WTC11 (cell line): ENCODE measurements at regions not wholly inside any gene's neighbourhood (a gene's known extent, or its start where the extent isn't known, plus 50 kb on each side); places are given as distances from the start of the nearest gene placed in this dataset.

ENCODE experiments used
- ATAC-seq: fragments of 200-7000 bp; cut with Tn5 transposase; 2 replicates; pipeline ENCODE4 v1.10.0; 2021; ENCODE audit warnings: mild to moderate bottlenecking, moderate library complexity
- CTCF ChIA-PET: fragments of 300-600 bp; sonication (Branson Sonifier 250); formaldehyde crosslinking; loops from one replicate; lab custom pipeline; 2021; ENCODE audit warnings: antibody characterized with exemption; lab: Charles Lee
- POLR2A ChIA-PET: fragments of 350-600 bp; sonication (Branson Sonifier 250); formaldehyde crosslinking; loops from one replicate; lab custom pipeline; 2021; ENCODE audit warnings: antibody characterized with exemption; lab: Charles Lee
- DNase-seq: peaks from one replicate; pipeline ENCODE4 v3.0.0; 2021; ENCODE audit warnings: low spot score
- H3K27ac Mint-ChIP-seq: 2 replicates; pipeline ENCODE4 v1.8.0; 2021; ENCODE audit warnings: mixed read lengths
- H3K27me3 Mint-ChIP-seq: 2 replicates; pipeline ENCODE4 v1.8.0; 2021; ENCODE audit warnings: low read depth, mild to moderate bottlenecking, moderate library complexity, mixed read lengths
- H3K36me3 Mint-ChIP-seq: 2 replicates; pipeline ENCODE4 v1.8.0; 2021; ENCODE audit warnings: mixed read lengths
- H3K4me1 Mint-ChIP-seq: 2 replicates; pipeline ENCODE4 v1.8.0; 2022; ENCODE audit warnings: mixed read lengths
- H3K4me3 Mint-ChIP-seq: 2 replicates; pipeline ENCODE4 v1.8.0; 2021; ENCODE audit warnings: mild to moderate bottlenecking, moderate library complexity, mixed read lengths
- H3K9me3 Mint-ChIP-seq: 2 replicates; pipeline ENCODE4 v1.8.0; 2021; ENCODE audit warnings: mixed read lengths
- CREB1 ChIP-seq: sonication (generic); formaldehyde crosslinking; IDR thresholded peaks from 2 replicates; pipeline ENCODE4 v1.8.0; 2023; ENCODE audit warnings: mild to moderate bottlenecking, missing genetic modification reagents
- CREM ChIP-seq: sonication (generic); formaldehyde crosslinking; IDR thresholded peaks from 2 replicates; pipeline ENCODE4 v1.8.1; 2022; ENCODE audit warnings: mild to moderate bottlenecking, missing genetic modification reagents, moderate library complexity
- ELF4 ChIP-seq: sonication (generic); formaldehyde crosslinking; IDR thresholded peaks from 2 replicates; pipeline ENCODE4 v1.8.1; 2022; ENCODE audit warnings: low read depth, mild to moderate bottlenecking, moderate library complexity, missing genetic modification reagents
- FOXJ3 ChIP-seq: sonication (generic); formaldehyde crosslinking; IDR thresholded peaks from 2 replicates; pipeline ENCODE4 v1.9.0; 2021; ENCODE audit warnings: missing genetic modification reagents, mild to moderate bottlenecking, borderline replicate concordance
- NFATC4 ChIP-seq: fragments of 250-450 bp; sonication (Bioruptor Pico); IDR thresholded peaks from 2 replicates; pipeline ENCODE4 v1.9.0; 2021; ENCODE audit warnings: mild to moderate bottlenecking
- NR1H2 ChIP-seq: sonication (generic); formaldehyde crosslinking; IDR thresholded peaks from 2 replicates; pipeline ENCODE4 v1.9.0; 2021; ENCODE audit warnings: mild to moderate bottlenecking, moderate library complexity, missing genetic modification reagents
- NR3C1 ChIP-seq: sonication (generic); formaldehyde crosslinking; conservative IDR thresholded peaks from 2 replicates; pipeline ENCODE4 v1.8.1; 2023; ENCODE audit warnings: low read depth, mild to moderate bottlenecking, missing genetic modification reagents
- SMAD3 ChIP-seq: sonication (generic); formaldehyde crosslinking; IDR thresholded peaks from 2 replicates; pipeline ENCODE4 v1.8.0; 2022; ENCODE audit warnings: missing genetic modification reagents, mild to moderate bottlenecking, borderline replicate concordance
- SMAD4 ChIP-seq: sonication (generic); formaldehyde crosslinking; IDR thresholded peaks from 2 replicates; pipeline ENCODE4 v1.8.0; 2022; ENCODE audit warnings: mild to moderate bottlenecking, missing genetic modification reagents
- TEAD1 ChIP-seq: sonication (generic); formaldehyde crosslinking; IDR thresholded peaks from 2 replicates; pipeline ENCODE4 v1.8.0; 2022; ENCODE audit warnings: mild to moderate bottlenecking, missing genetic modification reagents
- ZNF416 ChIP-seq: fragments of 250-450 bp; sonication (Bioruptor Pico); IDR thresholded peaks from 2 replicates; pipeline ENCODE4 v1.9.0; 2021; ENCODE audit warnings: mild to moderate bottlenecking, inconsistent platforms
- TF ChIP-seq, protein P1 (sequence below): fragments of 250-450 bp; sonication (Bioruptor Pico); IDR thresholded peaks from 2 replicates; pipeline ENCODE4 v1.9.0; 2021; ENCODE audit warnings: mild to moderate bottlenecking, borderline replicate concordance
- TF ChIP-seq, protein P2 (sequence below): sonication (generic); formaldehyde crosslinking; IDR thresholded peaks from 2 replicates; pipeline ENCODE4 v1.8.1; 2023; ENCODE audit warnings: mild to moderate bottlenecking, missing genetic modification reagents
- TF ChIP-seq, protein P3 (sequence below): sonication (generic); formaldehyde crosslinking; IDR thresholded peaks from 2 replicates; pipeline ENCODE4 v1.8.1; 2022; ENCODE audit warnings: mild to moderate bottlenecking, missing genetic modification reagents, moderate library complexity, borderline replicate concordance
- TF ChIP-seq, protein P4 (sequence below): fragments of 250-450 bp; sonication (Bioruptor Pico); IDR thresholded peaks from 2 replicates; pipeline ENCODE4 v1.9.0; 2021; ENCODE audit warnings: mild to moderate bottlenecking
- TF ChIP-seq, protein P5 (sequence below): sonication (generic); formaldehyde crosslinking; IDR thresholded peaks from 2 replicates; pipeline ENCODE4 v1.8.1; 2022; ENCODE audit warnings: missing genetic modification reagents, borderline replicate concordance
- TF ChIP-seq, protein P6 (sequence below): sonication (generic); formaldehyde crosslinking; IDR thresholded peaks from 2 replicates; pipeline ENCODE4 v1.8.0; 2022; ENCODE audit warnings: mild to moderate bottlenecking, missing genetic modification reagents
- TF ChIP-seq, protein P7 (sequence below): fragments of 250-450 bp; sonication (Bioruptor Pico); IDR thresholded peaks from 2 replicates; pipeline ENCODE4 v1.9.0; 2021; ENCODE audit warnings: mild to moderate bottlenecking
- TF ChIP-seq, protein P8 (sequence below): fragments of 250-450 bp; sonication (Bioruptor Pico); IDR thresholded peaks from 2 replicates; pipeline ENCODE4 v2.1.2; 2022; ENCODE audit warnings: mild to moderate bottlenecking, moderate library complexity

DNA sequence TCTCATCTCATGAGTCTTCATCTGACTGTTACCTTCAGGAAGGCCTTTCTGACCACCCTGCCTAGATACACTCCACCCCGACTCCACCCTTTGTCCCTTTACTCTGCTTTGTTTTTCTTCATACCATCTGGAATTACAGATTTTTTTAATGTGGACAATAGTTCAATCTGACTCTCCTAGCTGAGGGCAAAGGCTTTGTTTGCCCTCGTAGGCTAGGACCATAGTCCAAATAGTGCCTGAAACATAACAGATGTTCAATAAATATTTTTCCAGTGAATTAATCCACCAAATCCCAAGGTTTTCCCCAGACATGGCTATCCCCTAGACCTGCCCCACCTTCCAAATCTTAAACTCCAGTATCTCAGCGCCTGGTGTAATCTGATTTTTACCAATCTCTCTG, 176.5 kb upstream of the GJB5 start (continued):
- TF ChIP-seq, protein P1, sequence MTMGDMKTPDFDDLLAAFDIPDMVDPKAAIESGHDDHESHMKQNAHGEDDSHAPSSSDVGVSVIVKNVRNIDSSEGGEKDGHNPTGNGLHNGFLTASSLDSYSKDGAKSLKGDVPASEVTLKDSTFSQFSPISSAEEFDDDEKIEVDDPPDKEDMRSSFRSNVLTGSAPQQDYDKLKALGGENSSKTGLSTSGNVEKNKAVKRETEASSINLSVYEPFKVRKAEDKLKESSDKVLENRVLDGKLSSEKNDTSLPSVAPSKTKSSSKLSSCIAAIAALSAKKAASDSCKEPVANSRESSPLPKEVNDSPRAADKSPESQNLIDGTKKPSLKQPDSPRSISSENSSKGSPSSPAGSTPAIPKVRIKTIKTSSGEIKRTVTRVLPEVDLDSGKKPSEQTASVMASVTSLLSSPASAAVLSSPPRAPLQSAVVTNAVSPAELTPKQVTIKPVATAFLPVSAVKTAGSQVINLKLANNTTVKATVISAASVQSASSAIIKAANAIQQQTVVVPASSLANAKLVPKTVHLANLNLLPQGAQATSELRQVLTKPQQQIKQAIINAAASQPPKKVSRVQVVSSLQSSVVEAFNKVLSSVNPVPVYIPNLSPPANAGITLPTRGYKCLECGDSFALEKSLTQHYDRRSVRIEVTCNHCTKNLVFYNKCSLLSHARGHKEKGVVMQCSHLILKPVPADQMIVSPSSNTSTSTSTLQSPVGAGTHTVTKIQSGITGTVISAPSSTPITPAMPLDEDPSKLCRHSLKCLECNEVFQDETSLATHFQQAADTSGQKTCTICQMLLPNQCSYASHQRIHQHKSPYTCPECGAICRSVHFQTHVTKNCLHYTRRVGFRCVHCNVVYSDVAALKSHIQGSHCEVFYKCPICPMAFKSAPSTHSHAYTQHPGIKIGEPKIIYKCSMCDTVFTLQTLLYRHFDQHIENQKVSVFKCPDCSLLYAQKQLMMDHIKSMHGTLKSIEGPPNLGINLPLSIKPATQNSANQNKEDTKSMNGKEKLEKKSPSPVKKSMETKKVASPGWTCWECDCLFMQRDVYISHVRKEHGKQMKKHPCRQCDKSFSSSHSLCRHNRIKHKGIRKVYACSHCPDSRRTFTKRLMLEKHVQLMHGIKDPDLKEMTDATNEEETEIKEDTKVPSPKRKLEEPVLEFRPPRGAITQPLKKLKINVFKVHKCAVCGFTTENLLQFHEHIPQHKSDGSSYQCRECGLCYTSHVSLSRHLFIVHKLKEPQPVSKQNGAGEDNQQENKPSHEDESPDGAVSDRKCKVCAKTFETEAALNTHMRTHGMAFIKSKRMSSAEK: no peak
- TF ChIP-seq ZNF416 (CRISPR knock-in tag): no peak
- TF ChIP-seq NFATC4 (CRISPR knock-in tag): no peak
- no peak for TF ChIP-seq ELF4
- TF ChIP-seq, protein P2, sequence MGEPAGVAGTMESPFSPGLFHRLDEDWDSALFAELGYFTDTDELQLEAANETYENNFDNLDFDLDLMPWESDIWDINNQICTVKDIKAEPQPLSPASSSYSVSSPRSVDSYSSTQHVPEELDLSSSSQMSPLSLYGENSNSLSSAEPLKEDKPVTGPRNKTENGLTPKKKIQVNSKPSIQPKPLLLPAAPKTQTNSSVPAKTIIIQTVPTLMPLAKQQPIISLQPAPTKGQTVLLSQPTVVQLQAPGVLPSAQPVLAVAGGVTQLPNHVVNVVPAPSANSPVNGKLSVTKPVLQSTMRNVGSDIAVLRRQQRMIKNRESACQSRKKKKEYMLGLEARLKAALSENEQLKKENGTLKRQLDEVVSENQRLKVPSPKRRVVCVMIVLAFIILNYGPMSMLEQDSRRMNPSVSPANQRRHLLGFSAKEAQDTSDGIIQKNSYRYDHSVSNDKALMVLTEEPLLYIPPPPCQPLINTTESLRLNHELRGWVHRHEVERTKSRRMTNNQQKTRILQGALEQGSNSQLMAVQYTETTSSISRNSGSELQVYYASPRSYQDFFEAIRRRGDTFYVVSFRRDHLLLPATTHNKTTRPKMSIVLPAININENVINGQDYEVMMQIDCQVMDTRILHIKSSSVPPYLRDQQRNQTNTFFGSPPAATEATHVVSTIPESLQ (CRISPR knock-in tag): no peak

DNA sequence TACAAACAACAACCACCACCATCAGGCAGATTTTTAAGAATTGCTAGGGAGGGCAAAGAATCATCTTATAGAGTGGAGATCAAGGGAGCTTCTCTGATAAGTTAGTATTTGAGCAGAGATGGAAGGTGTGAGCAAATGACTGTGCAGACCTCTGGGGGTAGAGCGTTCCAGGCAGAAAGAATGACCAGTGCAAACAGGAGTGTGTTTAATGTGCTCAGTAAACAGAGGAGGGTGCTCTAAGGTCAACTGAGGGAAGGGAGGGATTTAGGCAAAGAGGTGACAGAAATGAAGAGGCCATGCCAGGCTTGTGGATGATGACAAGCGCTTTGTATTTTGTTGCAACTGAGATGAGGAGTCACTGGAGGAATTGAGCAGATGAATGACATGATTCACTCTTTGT, 172.5 kb upstream of the GJB5 start:
- H3K9me3 Mint-ChIP-seq: peaks cover 4% of the 10 kb centered on the region
- no peak for TF ChIP-seq NR1H2
- no peak for TF ChIP-seq SMAD3 (CRISPR knock-in tag)
- TF ChIP-seq SMAD4 (CRISPR knock-in tag): no peak
- no peak for TF ChIP-seq TEAD1 (CRISPR knock-in tag)
- TF ChIP-seq, protein P3, sequence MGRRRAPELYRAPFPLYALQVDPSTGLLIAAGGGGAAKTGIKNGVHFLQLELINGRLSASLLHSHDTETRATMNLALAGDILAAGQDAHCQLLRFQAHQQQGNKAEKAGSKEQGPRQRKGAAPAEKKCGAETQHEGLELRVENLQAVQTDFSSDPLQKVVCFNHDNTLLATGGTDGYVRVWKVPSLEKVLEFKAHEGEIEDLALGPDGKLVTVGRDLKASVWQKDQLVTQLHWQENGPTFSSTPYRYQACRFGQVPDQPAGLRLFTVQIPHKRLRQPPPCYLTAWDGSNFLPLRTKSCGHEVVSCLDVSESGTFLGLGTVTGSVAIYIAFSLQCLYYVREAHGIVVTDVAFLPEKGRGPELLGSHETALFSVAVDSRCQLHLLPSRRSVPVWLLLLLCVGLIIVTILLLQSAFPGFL: no peak
- TF ChIP-seq, protein P4, sequence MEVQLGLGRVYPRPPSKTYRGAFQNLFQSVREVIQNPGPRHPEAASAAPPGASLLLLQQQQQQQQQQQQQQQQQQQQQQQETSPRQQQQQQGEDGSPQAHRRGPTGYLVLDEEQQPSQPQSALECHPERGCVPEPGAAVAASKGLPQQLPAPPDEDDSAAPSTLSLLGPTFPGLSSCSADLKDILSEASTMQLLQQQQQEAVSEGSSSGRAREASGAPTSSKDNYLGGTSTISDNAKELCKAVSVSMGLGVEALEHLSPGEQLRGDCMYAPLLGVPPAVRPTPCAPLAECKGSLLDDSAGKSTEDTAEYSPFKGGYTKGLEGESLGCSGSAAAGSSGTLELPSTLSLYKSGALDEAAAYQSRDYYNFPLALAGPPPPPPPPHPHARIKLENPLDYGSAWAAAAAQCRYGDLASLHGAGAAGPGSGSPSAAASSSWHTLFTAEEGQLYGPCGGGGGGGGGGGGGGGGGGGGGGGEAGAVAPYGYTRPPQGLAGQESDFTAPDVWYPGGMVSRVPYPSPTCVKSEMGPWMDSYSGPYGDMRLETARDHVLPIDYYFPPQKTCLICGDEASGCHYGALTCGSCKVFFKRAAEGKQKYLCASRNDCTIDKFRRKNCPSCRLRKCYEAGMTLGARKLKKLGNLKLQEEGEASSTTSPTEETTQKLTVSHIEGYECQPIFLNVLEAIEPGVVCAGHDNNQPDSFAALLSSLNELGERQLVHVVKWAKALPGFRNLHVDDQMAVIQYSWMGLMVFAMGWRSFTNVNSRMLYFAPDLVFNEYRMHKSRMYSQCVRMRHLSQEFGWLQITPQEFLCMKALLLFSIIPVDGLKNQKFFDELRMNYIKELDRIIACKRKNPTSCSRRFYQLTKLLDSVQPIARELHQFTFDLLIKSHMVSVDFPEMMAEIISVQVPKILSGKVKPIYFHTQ (CRISPR knock-in tag): no peak
- no peak for TF ChIP-seq ELF4
- no peak for TF ChIP-seq CREM
- DNase-seq (no peak), ATAC-seq (no peak)
- ChIA-PET POLR2A (no interaction called here), CTCF (interaction anchor here (1.0 kb wide), 1 partner anchor 35 kb away, joined by 5 read pairs; no protein-coding TSS in a partner anchor)
- H3K36me3 Mint-ChIP-seq: no peaks in the 10 kb centered on the region
- no peak overlapping the region for H3K27ac Mint-ChIP-seq
- no peak overlapping the region for H3K4me3 Mint-ChIP-seq
- peaks cover 14% of the 10 kb centered on the region for H3K27me3 Mint-ChIP-seq
- no peaks in the 10 kb centered on the region for H3K4me1 Mint-ChIP-seq

DNA sequence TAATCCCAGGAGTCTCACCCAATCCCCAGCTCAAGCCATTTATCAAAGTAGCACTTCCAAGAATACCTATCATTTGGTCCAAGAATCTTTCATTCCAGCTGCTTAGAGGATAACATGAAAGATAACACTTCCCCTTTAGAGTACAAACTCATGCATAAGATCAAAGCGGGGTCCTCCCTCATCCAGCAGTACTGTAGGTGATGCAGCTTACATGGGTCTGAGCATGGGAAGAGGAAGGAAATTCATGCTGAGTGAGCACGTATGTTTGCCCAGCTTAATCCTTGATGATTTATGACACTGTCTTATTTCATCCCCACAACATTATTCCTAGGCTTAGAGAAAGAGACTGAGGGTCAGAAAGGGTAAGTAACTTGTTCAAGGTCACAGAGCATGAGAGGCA, 167.1 kb upstream of the GJB5 start:
- no peaks in the 10 kb centered on the region for H3K9me3 Mint-ChIP-seq
- peaks cover 19% of the 10 kb centered on the region for H3K4me1 Mint-ChIP-seq
- POLR2A ChIA-PET: no interaction called here
- TF ChIP-seq, protein P5, sequence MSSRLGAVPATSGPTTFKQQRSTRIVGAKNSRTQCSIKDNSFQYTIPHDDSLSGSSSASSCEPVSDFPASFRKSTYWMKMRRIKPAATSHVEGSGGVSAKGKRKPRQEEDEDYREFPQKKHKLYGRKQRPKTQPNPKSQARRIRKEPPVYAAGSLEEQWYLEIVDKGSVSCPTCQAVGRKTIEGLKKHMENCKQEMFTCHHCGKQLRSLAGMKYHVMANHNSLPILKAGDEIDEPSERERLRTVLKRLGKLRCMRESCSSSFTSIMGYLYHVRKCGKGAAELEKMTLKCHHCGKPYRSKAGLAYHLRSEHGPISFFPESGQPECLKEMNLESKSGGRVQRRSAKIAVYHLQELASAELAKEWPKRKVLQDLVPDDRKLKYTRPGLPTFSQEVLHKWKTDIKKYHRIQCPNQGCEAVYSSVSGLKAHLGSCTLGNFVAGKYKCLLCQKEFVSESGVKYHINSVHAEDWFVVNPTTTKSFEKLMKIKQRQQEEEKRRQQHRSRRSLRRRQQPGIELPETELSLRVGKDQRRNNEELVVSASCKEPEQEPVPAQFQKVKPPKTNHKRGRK (CRISPR knock-in tag): no peak
- TF ChIP-seq NFATC4 (CRISPR knock-in tag) (no peak), CREB1 (no peak), NR3C1 (CRISPR knock-in tag) (no peak), FOXJ3 (no peak)
- TF ChIP-seq, protein P6, sequence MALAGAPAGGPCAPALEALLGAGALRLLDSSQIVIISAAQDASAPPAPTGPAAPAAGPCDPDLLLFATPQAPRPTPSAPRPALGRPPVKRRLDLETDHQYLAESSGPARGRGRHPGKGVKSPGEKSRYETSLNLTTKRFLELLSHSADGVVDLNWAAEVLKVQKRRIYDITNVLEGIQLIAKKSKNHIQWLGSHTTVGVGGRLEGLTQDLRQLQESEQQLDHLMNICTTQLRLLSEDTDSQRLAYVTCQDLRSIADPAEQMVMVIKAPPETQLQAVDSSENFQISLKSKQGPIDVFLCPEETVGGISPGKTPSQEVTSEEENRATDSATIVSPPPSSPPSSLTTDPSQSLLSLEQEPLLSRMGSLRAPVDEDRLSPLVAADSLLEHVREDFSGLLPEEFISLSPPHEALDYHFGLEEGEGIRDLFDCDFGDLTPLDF (CRISPR knock-in tag): no peak
- TF ChIP-seq, protein P7, sequence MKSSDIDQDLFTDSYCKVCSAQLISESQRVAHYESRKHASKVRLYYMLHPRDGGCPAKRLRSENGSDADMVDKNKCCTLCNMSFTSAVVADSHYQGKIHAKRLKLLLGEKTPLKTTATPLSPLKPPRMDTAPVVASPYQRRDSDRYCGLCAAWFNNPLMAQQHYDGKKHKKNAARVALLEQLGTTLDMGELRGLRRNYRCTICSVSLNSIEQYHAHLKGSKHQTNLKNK: no peak
- TF ChIP-seq, protein P8, sequence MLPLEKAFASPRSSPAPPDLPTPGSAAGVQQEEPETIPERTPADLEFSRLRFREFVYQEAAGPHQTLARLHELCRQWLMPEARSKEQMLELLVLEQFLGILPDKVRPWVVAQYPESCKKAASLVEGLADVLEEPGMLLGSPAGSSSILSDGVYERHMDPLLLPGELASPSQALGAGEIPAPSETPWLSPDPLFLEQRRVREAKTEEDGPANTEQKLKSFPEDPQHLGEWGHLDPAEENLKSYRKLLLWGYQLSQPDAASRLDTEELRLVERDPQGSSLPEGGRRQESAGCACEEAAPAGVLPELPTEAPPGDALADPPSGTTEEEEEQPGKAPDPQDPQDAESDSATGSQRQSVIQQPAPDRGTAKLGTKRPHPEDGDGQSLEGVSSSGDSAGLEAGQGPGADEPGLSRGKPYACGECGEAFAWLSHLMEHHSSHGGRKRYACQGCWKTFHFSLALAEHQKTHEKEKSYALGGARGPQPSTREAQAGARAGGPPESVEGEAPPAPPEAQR: no peak

More for the DNA sequence above, 167.1 kb upstream of the GJB5 start:
- ATAC-seq (no peak), DNase-seq (no peak)
- Mint-ChIP-seq H3K4me3 (no peak overlapping the region), H3K27ac (no peak overlapping the region), H3K36me3 (no peaks in the 10 kb centered on the region), H3K27me3 (peaks cover 7% of the 10 kb centered on the region)
- CTCF ChIA-PET: interaction anchor here (0.9 to 1.4 kb wide), 2 partner anchors 41 to 155 kb away, joined by 3 read pairs; no protein-coding TSS in a partner anchor
